ENCODE measurements at regions not wholly inside any gene's neighbourhood (a gene's known extent, or its start where the extent isn't known, plus 50 kb on each side); places are given as distances from the start of the nearest gene placed in this dataset.

- H3K27ac Mint-ChIP-seq (ENCODE audit: unreplicated experiment): no peak overlapping the region
- H3K36me3 Mint-ChIP-seq (ENCODE audit: unreplicated experiment): peaks cover 2% of the 10 kb centered on the region
- H3K4me3 Mint-ChIP-seq (ENCODE audit: unreplicated experiment): no peak overlapping the region
- H3K4me1 Mint-ChIP-seq (ENCODE audit: unreplicated experiment): peaks cover 6% of the 10 kb centered on the region
- DNase-seq (ENCODE audit: extremely low spot score, unreplicated experiment): no peak
- no peak for TF ChIP-seq CTCF (IDR thresholded peaks at IDR 0.05)
- no peaks in the 10 kb centered on the region for H3K27me3 Mint-ChIP-seq (ENCODE audit: unreplicated experiment)
- no peaks in the 10 kb centered on the region for H3K9me3 Mint-ChIP-seq (ENCODE audit: unreplicated experiment)
Observed at GRCh38 chr6:147744012-147744411, 235.5 kb downstream of the SAMD5 start.

- Mint-ChIP-seq H3K27ac (ENCODE audit: unreplicated experiment) (no peak overlapping the region), H3K4me3 (ENCODE audit: unreplicated experiment) (no peak overlapping the region), H3K36me3 (ENCODE audit: unreplicated experiment) (peaks cover 2% of the 10 kb centered on the region), H3K9me3 (ENCODE audit: unreplicated experiment) (no peaks in the 10 kb centered on the region), H3K27me3 (ENCODE audit: unreplicated experiment) (no peaks in the 10 kb centered on the region), H3K4me1 (ENCODE audit: unreplicated experiment) (peaks cover 19% of the 10 kb centered on the region)
- DNase-seq (ENCODE audit: extremely low spot score, unreplicated experiment): no peak
- no peak for TF ChIP-seq CTCF (IDR thresholded peaks at IDR 0.05)
Observed at GRCh38 chr6:147749331-147749730, 240.8 kb downstream of the SAMD5 start.

- no peak overlapping the region for H3K4me3 Mint-ChIP-seq (ENCODE audit: unreplicated experiment)
- H3K4me1 Mint-ChIP-seq (ENCODE audit: unreplicated experiment): peaks cover 19% of the 10 kb centered on the region
- no peak for DNase-seq (ENCODE audit: extremely low spot score, unreplicated experiment)
- no peaks in the 10 kb centered on the region for H3K27me3 Mint-ChIP-seq (ENCODE audit: unreplicated experiment)
- peaks cover 4% of the 10 kb centered on the region for H3K36me3 Mint-ChIP-seq (ENCODE audit: unreplicated experiment)
- no peak for TF ChIP-seq CTCF (IDR thresholded peaks at IDR 0.05)
- H3K27ac Mint-ChIP-seq (ENCODE audit: unreplicated experiment): no peak overlapping the region
- peaks cover 7% of the 10 kb centered on the region for H3K9me3 Mint-ChIP-seq (ENCODE audit: unreplicated experiment)
Observed at GRCh38 chr6:147750413-147750812, 241.9 kb downstream of the SAMD5 start.

GRCh38 chr6:147751232-147751631 lies 242.7 kb downstream of the SAMD5 start:
- no peak overlapping the region for H3K27ac Mint-ChIP-seq (ENCODE audit: unreplicated experiment)

More at GRCh38 chr6:147751232-147751631, 242.7 kb downstream of the SAMD5 start:
- DNase-seq (ENCODE audit: extremely low spot score, unreplicated experiment): no peak
- Mint-ChIP-seq H3K9me3 (ENCODE audit: unreplicated experiment) (peaks cover 7% of the 10 kb centered on the region), H3K4me1 (ENCODE audit: unreplicated experiment) (peaks cover 19% of the 10 kb centered on the region), H3K27me3 (ENCODE audit: unreplicated experiment) (no peaks in the 10 kb centered on the region), H3K36me3 (ENCODE audit: unreplicated experiment) (peaks cover 4% of the 10 kb centered on the region), H3K4me3 (ENCODE audit: unreplicated experiment) (no peak overlapping the region)
- no peak for TF ChIP-seq CTCF (IDR thresholded peaks at IDR 0.05)

All from osteocyte (in vitro differentiated cells).